HCT116 (cell line): ENCODE measurements at regions not wholly inside any gene's neighbourhood (a gene's known extent, or its start where the extent isn't known, plus 50 kb on each side); places are given as distances from the start of the nearest gene placed in this dataset.
"Not testable (repeated sequence)": the region's sequence is repeated elsewhere in the genome, so short reads cannot be mapped to it uniquely, and the experiment has no call there.

ENCODE experiments used
- CBX3 ChIP-seq: IDR thresholded peaks from 2 replicates; pipeline ENCODE4 v1.6.1; 2012; ENCODE audit warnings: low read depth
- CEBPB ChIP-seq: IDR thresholded peaks from 2 replicates; pipeline ENCODE4 v1.6.1; 2012; ENCODE audit warnings: low read depth
- EZH2 ChIP-seq: fragments of 200-600 bp; sonication (generic); IDR thresholded peaks from 2 replicates; pipeline ENCODE4 v1.6.1; 2017; ENCODE audit warnings: antibody characterized with exemption, mixed run types
- EZH2phosphoT487 ChIP-seq: fragments of 200-600 bp; IDR thresholded peaks from 2 replicates; pipeline ENCODE4 v1.6.1; 2018; ENCODE audit warnings: antibody characterized with exemption, borderline replicate concordance
- POLR2A ChIP-seq: IDR thresholded peaks from 2 replicates; pipeline ENCODE4 v1.7.0; 2011; ENCODE audit warnings: borderline replicate concordance; ENCODE audit not compliant: insufficient read depth, insufficient read length; ENCODE audit errors: extremely low read depth
- POLR2AphosphoS5 ChIP-seq: IDR thresholded peaks from 2 replicates; pipeline ENCODE4 v1.6.1; 2011; ENCODE audit warnings: mild to moderate bottlenecking, low read depth, low read length, moderate library complexity
- RAD21 ChIP-seq: IDR thresholded peaks from 2 replicates; pipeline ENCODE4 v1.6.1; 2012; ENCODE audit warnings: low read depth, mild to moderate bottlenecking
- SP1 ChIP-seq: IDR thresholded peaks from 2 replicates; pipeline ENCODE4 v1.6.1; 2012; ENCODE audit warnings: low read depth
- TF ChIP-seq, protein P1 (sequence below), 3 experiments: fragments of 200-600 bp in 1 of 3; sonication (generic) in 1 of 3; IDR thresholded peaks in 2 of 3; conservative IDR thresholded peaks in 1 of 3; 2 replicates each; pipeline ENCODE4 v1.5.1; 2012 to 2017; ENCODE audit warnings: low read depth in 2 of 3, low read length in 2 of 3, antibody characterized with exemption in 1 of 3, borderline replicate concordance in 1 of 3, control low read depth in 1 of 3, mild to moderate bottlenecking in 1 of 3, mixed read lengths in 1 of 3, mixed run types in 1 of 3, moderate library complexity in 1 of 3; ENCODE audit not compliant: insufficient read depth in 1 of 3
- TF ChIP-seq, protein P2 (sequence below): IDR thresholded peaks from 2 replicates; pipeline ENCODE4 v1.6.1; 2012; ENCODE audit warnings: low read depth

DNA sequence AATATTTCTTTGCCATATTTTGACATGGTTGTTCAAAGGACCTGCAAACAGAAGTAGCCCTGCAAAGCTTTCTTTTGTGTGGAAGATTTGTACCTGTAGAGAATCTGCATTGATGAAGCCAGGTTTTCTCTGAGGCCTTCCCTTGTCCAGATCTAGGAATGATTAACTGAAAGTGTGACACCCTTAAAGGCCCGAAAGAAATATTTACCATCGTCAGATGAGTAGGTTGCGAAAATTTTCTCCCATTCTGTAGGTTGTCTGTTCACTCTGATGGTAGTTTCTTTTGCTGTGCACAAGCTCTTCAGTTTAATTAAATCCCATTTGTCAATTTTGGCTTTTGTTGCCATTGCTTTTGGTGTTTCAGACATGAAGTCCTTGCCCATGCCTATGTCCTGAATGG is 439.0 kb downstream of the SMARCA1 start:
- TF ChIP-seq, protein P1, sequence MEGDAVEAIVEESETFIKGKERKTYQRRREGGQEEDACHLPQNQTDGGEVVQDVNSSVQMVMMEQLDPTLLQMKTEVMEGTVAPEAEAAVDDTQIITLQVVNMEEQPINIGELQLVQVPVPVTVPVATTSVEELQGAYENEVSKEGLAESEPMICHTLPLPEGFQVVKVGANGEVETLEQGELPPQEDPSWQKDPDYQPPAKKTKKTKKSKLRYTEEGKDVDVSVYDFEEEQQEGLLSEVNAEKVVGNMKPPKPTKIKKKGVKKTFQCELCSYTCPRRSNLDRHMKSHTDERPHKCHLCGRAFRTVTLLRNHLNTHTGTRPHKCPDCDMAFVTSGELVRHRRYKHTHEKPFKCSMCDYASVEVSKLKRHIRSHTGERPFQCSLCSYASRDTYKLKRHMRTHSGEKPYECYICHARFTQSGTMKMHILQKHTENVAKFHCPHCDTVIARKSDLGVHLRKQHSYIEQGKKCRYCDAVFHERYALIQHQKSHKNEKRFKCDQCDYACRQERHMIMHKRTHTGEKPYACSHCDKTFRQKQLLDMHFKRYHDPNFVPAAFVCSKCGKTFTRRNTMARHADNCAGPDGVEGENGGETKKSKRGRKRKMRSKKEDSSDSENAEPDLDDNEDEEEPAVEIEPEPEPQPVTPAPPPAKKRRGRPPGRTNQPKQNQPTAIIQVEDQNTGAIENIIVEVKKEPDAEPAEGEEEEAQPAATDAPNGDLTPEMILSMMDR (IDR thresholded peaks at IDR 0.05 in 2 of 3, conservative IDR thresholded peaks at IDR 0.05 in 1 of 3; ENCODE audit: borderline replicate concordance in 1 of 3, insufficient read depth in 1 of 3, low read depth in 2 of 3, low read length in 2 of 3) = not testable (repeated sequence)
- TF ChIP-seq, protein P2, sequence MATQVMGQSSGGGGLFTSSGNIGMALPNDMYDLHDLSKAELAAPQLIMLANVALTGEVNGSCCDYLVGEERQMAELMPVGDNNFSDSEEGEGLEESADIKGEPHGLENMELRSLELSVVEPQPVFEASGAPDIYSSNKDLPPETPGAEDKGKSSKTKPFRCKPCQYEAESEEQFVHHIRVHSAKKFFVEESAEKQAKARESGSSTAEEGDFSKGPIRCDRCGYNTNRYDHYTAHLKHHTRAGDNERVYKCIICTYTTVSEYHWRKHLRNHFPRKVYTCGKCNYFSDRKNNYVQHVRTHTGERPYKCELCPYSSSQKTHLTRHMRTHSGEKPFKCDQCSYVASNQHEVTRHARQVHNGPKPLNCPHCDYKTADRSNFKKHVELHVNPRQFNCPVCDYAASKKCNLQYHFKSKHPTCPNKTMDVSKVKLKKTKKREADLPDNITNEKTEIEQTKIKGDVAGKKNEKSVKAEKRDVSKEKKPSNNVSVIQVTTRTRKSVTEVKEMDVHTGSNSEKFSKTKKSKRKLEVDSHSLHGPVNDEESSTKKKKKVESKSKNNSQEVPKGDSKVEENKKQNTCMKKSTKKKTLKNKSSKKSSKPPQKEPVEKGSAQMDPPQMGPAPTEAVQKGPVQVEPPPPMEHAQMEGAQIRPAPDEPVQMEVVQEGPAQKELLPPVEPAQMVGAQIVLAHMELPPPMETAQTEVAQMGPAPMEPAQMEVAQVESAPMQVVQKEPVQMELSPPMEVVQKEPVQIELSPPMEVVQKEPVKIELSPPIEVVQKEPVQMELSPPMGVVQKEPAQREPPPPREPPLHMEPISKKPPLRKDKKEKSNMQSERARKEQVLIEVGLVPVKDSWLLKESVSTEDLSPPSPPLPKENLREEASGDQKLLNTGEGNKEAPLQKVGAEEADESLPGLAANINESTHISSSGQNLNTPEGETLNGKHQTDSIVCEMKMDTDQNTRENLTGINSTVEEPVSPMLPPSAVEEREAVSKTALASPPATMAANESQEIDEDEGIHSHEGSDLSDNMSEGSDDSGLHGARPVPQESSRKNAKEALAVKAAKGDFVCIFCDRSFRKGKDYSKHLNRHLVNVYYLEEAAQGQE = not testable (repeated sequence)
- TF ChIP-seq POLR2A, RAD21, CEBPB, EZH2phosphoT487, POLR2AphosphoS5, SP1, EZH2, CBX3: not testable (repeated sequence)
